ENCODE measurements at regions not wholly inside any gene's neighbourhood (a gene's known extent, or its start where the extent isn't known, plus 50 kb on each side); places are given as distances from the start of the nearest gene placed in this dataset.

DNA sequence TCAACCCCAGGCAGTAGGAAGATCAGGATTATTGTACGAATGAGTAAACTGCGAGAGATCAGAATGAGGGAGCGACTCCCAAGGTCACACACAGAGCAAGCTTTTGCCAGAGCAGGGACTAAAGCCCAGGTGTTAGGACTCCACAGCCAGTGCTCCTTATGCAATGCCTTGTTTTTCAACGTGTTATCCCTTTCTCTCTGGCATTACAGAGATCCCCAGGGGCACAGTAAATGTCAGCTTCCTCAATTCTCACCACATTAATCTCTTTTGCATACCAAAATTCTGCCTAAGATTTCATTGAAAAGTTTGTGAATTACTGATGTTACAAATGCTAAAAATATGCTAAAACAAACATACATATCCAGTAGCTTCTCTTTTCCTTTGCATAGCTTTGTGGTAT, 68.1 kb upstream of the CES5A start:
- H2AFZ ChIP-seq (ENCODE audit: low read depth, low read length) = no peak overlapping the region
- no peak overlapping the region for H3K27ac ChIP-seq (ENCODE audit: low read length)
- H3K27me3 ChIP-seq (ENCODE audit: insufficient read depth, low read depth, low read length) = no peaks in the 10 kb centered on the region
- no peaks in the 10 kb centered on the region for H3K36me3 ChIP-seq (ENCODE audit: insufficient read depth, low read length)
- TF ChIP-seq MXI1 (conservative IDR thresholded peaks at IDR 0.05; ENCODE audit: poor library complexity, severe bottlenecking) (no peak), SMC3 (conservative IDR thresholded peaks at IDR 0.05; ENCODE audit: poor library complexity) (no peak)
- no peaks in the 10 kb centered on the region for H4K20me1 ChIP-seq (ENCODE audit: insufficient read depth)
- H3K4me2 ChIP-seq (ENCODE audit: low read length) = no peak overlapping the region
- no peaks in the 10 kb centered on the region for H3F3A ChIP-seq (ENCODE audit: insufficient read depth, low read length, poor library complexity, severe bottlenecking)
- no peak overlapping the region for H3K4me3 ChIP-seq (ENCODE audit: low read length)
- no peaks in the 10 kb centered on the region for H3K79me2 ChIP-seq (replicated peaks; ENCODE audit: insufficient read depth, low read length)
- H3K9me3 ChIP-seq (ENCODE audit: low read length) = peaks cover 3% of the 10 kb centered on the region
- H3K9ac ChIP-seq (ENCODE audit: low read length) = no peak overlapping the region
- no peaks in the 10 kb centered on the region for H3K9me2 ChIP-seq (ENCODE audit: insufficient read depth, low read length)

DNA sequence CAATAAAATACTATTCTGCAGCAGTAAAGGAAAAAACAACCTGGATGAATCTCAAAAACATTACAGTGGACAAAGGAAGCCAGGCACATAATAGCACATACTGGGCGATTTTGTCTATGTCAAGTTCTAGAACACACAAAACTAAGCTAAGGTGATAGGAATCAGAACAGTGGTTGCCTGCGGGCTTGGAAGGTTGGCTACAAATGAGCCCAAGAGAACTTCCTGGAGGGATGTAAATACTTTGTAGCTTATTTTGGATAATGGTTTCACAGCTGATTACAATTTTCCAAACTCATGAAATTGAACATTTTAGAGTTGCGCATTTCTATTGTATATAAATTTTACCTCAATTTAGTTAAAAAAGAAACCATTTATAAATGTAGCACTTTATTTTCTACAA, 67.6 kb upstream of the CES5A start:
- Histone ChIP-seq H4K20me1 (ENCODE audit: insufficient read depth) (no peaks in the 10 kb centered on the region), H3K27me3 (ENCODE audit: insufficient read depth, low read depth, low read length) (no peaks in the 10 kb centered on the region), H3K4me3 (ENCODE audit: low read length) (no peak overlapping the region), H2AFZ (ENCODE audit: low read depth, low read length) (no peak overlapping the region), H3K27ac (ENCODE audit: low read length) (no peak overlapping the region), H3K9ac (ENCODE audit: low read length) (no peak overlapping the region), H3K9me2 (ENCODE audit: insufficient read depth, low read length) (no peaks in the 10 kb centered on the region), H3K4me2 (ENCODE audit: low read length) (no peak overlapping the region), H3K36me3 (ENCODE audit: insufficient read depth, low read length) (no peaks in the 10 kb centered on the region), H3F3A (ENCODE audit: insufficient read depth, low read length, poor library complexity, severe bottlenecking) (no peaks in the 10 kb centered on the region), H3K79me2 (replicated peaks; ENCODE audit: insufficient read depth, low read length) (no peaks in the 10 kb centered on the region), H3K9me3 (ENCODE audit: low read length) (peaks cover 3% of the 10 kb centered on the region)
- TF ChIP-seq POLR2AphosphoS5 (IDR thresholded peaks at IDR 0.05) (no peak), TAF1 (IDR thresholded peaks at IDR 0.05; ENCODE audit: low read depth) (no peak), MXI1 (conservative IDR thresholded peaks at IDR 0.05; ENCODE audit: poor library complexity, severe bottlenecking) (no peak), EP300 (conservative IDR thresholded peaks at IDR 0.05; ENCODE audit: poor library complexity, severe bottlenecking) (no peak), EZH2 (IDR thresholded peaks at IDR 0.05; ENCODE audit: borderline replicate concordance, insufficient read depth, low read length, poor library complexity, severe bottlenecking) (no peak), RAD21 (conservative IDR thresholded peaks at IDR 0.05) (no peak), SMC3 (conservative IDR thresholded peaks at IDR 0.05; ENCODE audit: poor library complexity) (no peak)
- TF ChIP-seq, protein P1, sequence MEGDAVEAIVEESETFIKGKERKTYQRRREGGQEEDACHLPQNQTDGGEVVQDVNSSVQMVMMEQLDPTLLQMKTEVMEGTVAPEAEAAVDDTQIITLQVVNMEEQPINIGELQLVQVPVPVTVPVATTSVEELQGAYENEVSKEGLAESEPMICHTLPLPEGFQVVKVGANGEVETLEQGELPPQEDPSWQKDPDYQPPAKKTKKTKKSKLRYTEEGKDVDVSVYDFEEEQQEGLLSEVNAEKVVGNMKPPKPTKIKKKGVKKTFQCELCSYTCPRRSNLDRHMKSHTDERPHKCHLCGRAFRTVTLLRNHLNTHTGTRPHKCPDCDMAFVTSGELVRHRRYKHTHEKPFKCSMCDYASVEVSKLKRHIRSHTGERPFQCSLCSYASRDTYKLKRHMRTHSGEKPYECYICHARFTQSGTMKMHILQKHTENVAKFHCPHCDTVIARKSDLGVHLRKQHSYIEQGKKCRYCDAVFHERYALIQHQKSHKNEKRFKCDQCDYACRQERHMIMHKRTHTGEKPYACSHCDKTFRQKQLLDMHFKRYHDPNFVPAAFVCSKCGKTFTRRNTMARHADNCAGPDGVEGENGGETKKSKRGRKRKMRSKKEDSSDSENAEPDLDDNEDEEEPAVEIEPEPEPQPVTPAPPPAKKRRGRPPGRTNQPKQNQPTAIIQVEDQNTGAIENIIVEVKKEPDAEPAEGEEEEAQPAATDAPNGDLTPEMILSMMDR (IDR thresholded peaks at IDR 0.05; ENCODE audit: poor library complexity, severe bottlenecking) = no peak
- TF ChIP-seq, protein P2, sequence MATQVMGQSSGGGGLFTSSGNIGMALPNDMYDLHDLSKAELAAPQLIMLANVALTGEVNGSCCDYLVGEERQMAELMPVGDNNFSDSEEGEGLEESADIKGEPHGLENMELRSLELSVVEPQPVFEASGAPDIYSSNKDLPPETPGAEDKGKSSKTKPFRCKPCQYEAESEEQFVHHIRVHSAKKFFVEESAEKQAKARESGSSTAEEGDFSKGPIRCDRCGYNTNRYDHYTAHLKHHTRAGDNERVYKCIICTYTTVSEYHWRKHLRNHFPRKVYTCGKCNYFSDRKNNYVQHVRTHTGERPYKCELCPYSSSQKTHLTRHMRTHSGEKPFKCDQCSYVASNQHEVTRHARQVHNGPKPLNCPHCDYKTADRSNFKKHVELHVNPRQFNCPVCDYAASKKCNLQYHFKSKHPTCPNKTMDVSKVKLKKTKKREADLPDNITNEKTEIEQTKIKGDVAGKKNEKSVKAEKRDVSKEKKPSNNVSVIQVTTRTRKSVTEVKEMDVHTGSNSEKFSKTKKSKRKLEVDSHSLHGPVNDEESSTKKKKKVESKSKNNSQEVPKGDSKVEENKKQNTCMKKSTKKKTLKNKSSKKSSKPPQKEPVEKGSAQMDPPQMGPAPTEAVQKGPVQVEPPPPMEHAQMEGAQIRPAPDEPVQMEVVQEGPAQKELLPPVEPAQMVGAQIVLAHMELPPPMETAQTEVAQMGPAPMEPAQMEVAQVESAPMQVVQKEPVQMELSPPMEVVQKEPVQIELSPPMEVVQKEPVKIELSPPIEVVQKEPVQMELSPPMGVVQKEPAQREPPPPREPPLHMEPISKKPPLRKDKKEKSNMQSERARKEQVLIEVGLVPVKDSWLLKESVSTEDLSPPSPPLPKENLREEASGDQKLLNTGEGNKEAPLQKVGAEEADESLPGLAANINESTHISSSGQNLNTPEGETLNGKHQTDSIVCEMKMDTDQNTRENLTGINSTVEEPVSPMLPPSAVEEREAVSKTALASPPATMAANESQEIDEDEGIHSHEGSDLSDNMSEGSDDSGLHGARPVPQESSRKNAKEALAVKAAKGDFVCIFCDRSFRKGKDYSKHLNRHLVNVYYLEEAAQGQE (IDR thresholded peaks at IDR 0.05; ENCODE audit: borderline replicate concordance) = no peak

DNA sequence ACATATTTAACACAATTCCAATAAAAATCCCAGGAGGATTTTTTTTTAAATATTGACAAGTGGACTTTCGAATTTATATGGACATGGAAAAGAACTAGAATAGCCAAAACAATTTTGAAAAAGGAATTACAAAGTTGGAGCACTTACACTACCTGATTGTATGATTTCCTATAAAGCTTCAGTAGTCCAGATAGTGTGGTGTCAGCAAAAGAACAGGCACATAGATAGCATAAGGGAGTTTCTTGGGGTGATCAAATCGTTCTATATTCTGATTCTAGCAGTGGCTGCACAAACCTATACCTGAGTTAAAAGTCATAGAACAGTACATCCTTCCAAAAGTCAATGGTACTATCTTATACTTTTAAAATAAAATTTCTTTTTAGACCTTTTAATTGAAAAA, 66.4 kb upstream of the CES5A start:
- TF ChIP-seq TAF1 (IDR thresholded peaks at IDR 0.05; ENCODE audit: low read depth) = no peak
- TF ChIP-seq EZH2 (IDR thresholded peaks at IDR 0.05; ENCODE audit: borderline replicate concordance, insufficient read depth, low read length, poor library complexity, severe bottlenecking) = no peak
- no peak for TF ChIP-seq SMC3 (conservative IDR thresholded peaks at IDR 0.05; ENCODE audit: poor library complexity)
- no peak for TF ChIP-seq MXI1 (conservative IDR thresholded peaks at IDR 0.05; ENCODE audit: poor library complexity, severe bottlenecking)
- TF ChIP-seq, protein P2 (IDR thresholded peaks at IDR 0.05; ENCODE audit: borderline replicate concordance) = no peak
- TF ChIP-seq, protein P1 (IDR thresholded peaks at IDR 0.05; ENCODE audit: poor library complexity, severe bottlenecking) = no peak
- no peak for TF ChIP-seq POLR2AphosphoS5 (IDR thresholded peaks at IDR 0.05)
- no peak for TF ChIP-seq RAD21 (conservative IDR thresholded peaks at IDR 0.05)
- H2AFZ ChIP-seq (ENCODE audit: low read depth, low read length) = no peak overlapping the region
- no peaks in the 10 kb centered on the region for H4K20me1 ChIP-seq (ENCODE audit: insufficient read depth)
- H3K4me2 ChIP-seq (ENCODE audit: low read length) = no peak overlapping the region
- no peaks in the 10 kb centered on the region for H3K27me3 ChIP-seq (ENCODE audit: insufficient read depth, low read depth, low read length)
- H3K79me2 ChIP-seq (replicated peaks; ENCODE audit: insufficient read depth, low read length) = no peaks in the 10 kb centered on the region
- no peak overlapping the region for H3K9ac ChIP-seq (ENCODE audit: low read length)
- H3K9me2 ChIP-seq (ENCODE audit: insufficient read depth, low read length) = no peaks in the 10 kb centered on the region
- H3F3A ChIP-seq (ENCODE audit: insufficient read depth, low read length, poor library complexity, severe bottlenecking) = no peaks in the 10 kb centered on the region
- H3K36me3 ChIP-seq (ENCODE audit: insufficient read depth, low read length) = no peaks in the 10 kb centered on the region
- peaks cover 3% of the 10 kb centered on the region for H3K9me3 ChIP-seq (ENCODE audit: low read length)
- no peak overlapping the region for H3K27ac ChIP-seq (ENCODE audit: low read length)
- no peak overlapping the region for H3K4me3 ChIP-seq (ENCODE audit: low read length)

All from neural cell (in vitro differentiated cells).